DMS153 treated with DMSO at 0.1 percent for 48 hours (cell line): ENCODE measurements at regions not wholly inside any gene's neighbourhood (a gene's known extent, or its start where the extent isn't known, plus 50 kb on each side); places are given as distances from the start of the nearest gene placed in this dataset.
A peak's percentile ranks its signal among the peaks of the same experiment; 100 is the strongest.

Experiments used
- DNase-seq: peaks from one replicate; lab custom pipeline; 2025; ENCODE audit not compliant: unreplicated experiment; lab: John Stamatoyannopoulos, UW

GRCh38 chr5:68554571-68555279, 339.2 kb downstream of the PIK3R1 start:
- DNase-seq, result no peak

DNA sequence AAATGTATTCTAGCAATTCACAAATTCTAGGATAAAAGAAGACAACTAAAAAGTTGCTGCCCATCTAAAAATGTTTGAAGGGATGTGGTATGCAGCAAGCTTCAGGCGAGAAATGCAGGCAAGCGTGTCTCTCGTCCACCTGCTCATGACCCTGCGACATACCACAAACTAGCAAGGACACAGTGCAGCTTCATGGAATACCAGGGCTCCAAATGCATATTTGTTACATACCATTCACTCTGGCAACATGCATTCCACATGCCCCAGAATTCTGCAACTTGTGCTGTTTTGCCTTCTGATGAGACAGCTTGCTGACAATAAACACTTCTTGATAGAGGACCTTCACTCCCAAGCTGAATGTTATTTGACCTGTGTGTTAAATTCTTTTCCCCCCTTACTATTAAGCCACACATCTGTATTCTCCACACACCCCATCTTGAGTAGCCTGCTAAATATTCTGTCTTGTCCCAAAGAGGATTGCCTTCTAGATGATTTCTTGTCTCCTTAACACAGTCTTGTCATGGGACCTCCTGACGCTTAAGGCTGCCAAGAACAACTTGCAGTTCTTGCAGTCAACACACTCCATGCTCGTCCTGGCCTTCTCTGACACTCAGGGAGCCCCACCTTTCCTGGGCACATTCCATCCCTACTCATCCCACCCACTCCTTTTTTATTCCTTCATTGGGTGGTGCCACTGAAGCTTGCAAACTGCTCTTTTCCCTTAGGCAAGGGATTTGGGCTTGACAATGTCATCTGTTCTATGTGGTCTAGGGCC, 340.5 kb downstream of the PIK3R1 start:
- no peak for DNase-seq

DNA sequence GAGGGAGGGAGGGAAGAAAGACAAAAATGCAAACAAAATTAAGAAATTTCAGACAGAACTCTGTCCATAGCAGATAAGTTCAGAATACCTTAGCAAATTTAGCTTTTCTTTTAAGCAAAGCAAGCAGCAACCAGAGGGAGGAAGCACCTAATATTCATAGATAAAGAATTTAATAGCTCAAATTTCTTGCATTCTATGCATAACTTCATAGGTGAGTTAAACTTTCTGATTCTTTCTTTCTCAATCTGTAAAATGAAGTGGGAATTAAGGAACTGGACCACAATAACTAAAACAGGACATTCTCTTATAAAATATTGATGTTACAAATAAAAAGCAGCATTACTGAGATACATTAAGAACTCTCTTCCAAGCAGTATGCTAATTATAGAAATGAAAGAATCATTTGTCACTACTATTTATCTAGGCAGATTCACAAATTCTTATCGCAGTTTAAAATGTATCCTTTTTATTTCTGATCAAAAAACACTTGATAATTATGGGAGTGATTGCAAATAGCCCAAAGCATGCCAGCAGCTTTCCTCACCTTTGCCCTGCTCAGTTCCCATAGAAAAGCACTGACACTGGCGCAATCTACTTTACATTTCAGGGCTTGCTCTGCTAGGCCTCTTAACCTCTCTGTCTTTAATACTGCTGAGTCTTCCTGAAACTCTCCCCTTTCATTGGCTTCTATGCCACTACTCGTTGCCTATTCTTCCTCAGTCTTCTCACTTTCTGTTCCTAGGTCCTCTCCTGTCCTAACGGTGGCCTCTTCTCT, 341.8 kb downstream of the PIK3R1 start:
- DNase-seq, result no peak

DNA sequence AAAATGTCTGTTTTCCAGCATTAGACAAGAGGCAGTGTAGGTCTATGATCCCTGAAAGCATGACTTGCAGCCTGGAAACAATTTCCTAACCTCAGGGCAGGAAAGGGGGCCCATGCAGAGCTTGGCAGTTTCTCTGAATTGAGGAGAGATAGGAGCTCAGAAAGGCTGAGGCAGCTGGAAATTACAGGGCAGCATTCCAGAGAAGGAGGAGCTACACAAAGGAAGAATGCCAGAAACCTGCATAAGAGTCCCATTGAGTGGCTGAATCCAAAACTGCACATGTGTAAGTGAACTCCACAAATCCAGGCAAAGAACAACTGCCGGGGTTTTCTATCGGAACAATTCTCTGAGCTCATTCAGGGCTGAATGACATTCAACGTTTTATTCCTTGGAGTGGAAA, 346.8 kb downstream of the PIK3R1 start:
- DNase-seq, result peak; percentile 2

DNA sequence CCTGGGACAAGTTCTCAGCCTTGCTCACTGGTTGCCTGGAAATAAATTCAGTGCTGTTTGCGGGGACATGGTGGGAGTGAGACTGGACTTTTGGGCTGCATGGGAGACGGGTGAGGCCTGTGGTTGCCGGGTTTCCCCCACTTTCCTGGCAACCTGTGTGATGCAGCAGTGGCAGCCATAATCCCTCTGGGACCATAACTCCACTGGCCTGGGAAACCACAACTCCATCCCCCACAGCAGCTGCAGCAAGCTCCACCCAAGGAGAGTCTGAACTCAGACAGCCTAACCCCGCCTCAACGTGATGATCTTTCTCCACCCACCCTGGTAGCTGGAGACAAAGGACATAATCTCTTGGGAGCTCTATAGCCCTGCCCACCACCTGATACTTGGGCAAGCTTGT, 349.9 kb downstream of the PIK3R1 start:
- peak; percentile 4 for DNase-seq

- DNase-seq, result no peak
These were observed 361.2 kb downstream of the PIK3R1 start for GRCh38 chr5:68576805-68577204.

DNA sequence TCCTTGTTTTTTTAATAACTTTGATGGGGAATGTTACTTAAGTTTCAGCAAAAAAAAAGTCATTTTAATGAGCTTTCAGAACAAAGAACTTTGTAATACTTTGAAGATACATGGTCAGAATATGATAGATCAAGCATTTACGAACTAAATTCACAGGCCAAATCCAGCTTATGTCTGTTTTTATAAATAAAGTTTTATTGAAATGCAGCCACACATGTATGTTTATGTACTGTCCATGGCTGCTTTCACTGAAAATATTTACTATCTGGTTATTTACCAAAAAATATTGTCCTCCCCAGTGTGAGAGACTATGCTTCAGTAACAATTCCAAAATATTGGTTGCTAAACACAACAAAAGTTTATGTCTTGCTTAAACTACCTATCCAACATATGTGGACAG, 366.7 kb downstream of the PIK3R1 start:
- DNase-seq, result no peak

DNA sequence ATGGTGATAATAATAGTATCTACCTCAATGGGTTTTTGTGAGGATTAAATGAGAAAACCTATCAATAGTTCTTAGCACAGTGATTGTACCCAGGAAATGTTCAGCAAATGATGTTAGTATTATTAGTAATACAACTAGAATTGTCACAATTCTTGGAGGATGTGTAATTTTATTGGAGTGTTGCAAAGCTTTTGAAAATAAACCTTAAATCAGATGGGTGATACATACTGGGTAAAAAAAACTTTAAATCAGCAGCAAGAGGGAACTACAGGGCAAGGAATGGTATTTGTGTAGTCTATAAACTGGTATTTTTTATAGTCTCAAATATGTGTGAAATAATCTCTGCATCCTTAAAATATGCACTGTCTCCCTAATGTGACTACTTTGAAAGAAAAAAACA, 371.6 kb downstream of the PIK3R1 start:
- DNase-seq, result no peak

DNA sequence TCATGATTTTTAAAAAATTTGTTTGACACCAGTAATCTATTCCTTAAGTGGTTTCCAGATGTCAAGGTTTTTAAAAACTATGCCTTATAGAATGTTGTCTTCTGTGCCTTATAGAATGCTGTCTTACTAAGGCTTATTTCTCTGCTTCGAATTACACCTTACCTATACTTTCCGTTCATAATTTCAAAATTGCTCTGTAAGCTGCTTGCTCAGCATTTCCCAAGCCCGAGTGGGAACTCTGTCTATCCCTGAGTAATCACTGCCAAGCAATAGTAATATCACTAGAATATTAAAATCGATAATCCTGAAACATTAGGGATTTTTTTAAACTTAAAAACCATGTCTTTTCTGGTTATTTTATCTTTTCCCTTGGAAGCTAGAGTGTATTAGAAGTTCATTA, 376.3 kb downstream of the PIK3R1 start:
- DNase-seq, result no peak

GRCh38 chr5:68592351-68592750, 376.8 kb downstream of the PIK3R1 start:
- no peak for DNase-seq

- no peak for DNase-seq
These were observed 377.7 kb downstream of the PIK3R1 start for GRCh38 chr5:68593211-68593671.

DNA sequence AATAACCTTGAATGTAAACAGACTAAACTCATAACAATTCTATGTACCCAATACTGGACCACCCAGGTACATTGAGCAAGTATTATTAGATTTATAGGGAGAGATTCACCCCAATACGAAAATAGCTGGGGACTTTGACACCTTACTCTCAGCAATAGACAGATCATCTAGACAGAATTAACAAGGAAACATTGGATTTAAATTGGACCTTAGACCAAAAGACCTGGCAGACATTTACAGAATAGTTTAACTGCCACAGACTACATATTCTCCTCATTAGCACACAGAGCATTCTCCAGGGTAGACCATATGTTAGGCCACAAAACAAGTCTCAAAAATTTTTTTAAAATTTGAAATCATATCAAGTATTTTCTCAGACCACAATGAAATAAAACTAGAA, 397.4 kb downstream of the PIK3R1 start:
- no peak for DNase-seq

- DNase-seq, result no peak
These were observed 402.9 kb downstream of the PIK3R1 start for GRCh38 chr5:68618501-68618900.

DNA sequence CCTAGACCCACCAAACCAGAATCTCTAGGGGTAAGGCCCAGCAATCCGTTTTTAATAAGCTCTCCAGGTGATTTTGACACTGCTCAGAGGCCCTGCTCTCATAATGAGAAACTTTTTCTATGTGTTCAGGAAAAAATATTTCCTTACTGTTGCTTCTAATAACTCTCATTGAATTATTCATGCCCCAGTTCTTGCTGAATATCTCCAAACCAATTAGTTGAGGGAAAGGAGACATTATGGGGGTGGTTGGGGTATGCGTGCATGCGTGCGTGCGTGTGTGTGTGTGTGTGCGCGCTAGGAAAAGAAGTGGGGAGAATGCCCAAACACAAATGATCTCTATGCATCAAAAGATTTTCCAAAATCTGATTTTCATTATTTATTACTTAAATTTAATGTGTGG, 411.4 kb downstream of the PIK3R1 start:
- DNase-seq, result no peak

DNA sequence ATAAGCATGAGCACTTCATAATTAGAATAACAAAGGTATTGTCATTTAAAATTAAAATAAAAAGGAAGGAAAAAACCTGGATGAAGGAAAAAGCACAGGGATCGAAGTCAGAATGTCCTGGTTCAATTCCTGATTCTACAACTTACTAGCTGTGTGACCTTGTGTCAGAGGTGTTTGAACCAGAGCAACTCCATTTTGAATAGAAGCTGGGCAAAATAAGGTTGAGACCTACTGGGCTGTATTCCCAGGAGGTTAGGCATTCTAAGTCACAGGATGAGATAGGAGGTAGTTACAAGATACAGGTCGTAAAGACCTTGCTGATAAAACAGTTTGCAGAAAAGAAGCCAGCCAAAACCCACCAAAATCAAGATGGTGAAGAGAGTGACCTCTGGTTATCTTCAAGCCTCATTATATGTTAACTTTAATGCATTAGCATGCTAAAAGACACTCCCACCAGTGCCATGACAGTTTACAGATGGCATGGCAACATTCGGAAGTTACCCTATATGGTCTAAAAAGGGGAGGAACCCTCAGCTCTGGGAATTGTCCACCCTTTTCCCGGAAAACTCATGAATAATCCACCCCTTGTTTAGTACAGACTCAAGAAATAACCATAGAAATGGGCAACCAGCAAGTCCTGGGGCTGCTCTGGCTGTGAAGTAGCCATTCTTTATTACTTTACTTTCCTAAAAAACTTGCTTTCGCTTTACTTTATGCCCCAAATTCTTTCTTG, 412.7 kb downstream of the PIK3R1 start:
- DNase-seq, result no peak

- no peak for DNase-seq
These were observed 414.8 kb downstream of the PIK3R1 start for GRCh38 chr5:68630354-68630753.

GRCh38 chr5:68631884-68632283, 416.3 kb downstream of the PIK3R1 start:
- DNase-seq, result no peak

- no peak for DNase-seq
These were observed 425.7 kb downstream of the PIK3R1 start for GRCh38 chr5:68641211-68641610.

DNA sequence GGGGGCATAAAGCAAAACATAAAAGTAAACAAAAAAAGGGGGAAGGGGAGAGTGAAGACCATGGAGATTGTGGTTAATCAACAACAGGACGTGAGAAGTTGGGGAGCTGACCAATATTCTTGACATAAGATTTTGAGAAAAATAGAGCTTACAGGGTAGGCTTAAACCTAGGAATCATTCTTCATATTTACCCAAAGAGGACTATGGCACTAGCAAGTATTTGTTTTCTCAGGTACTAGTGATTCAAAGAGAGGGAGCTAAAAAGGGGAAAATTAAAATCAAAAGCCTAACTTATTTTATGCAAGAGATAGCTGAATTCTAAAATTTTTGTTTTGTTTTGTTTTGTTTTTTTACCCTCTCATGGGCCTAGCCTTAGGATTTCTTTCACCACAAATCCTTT, 427.5 kb downstream of the PIK3R1 start:
- DNase-seq, result no peak

DNA sequence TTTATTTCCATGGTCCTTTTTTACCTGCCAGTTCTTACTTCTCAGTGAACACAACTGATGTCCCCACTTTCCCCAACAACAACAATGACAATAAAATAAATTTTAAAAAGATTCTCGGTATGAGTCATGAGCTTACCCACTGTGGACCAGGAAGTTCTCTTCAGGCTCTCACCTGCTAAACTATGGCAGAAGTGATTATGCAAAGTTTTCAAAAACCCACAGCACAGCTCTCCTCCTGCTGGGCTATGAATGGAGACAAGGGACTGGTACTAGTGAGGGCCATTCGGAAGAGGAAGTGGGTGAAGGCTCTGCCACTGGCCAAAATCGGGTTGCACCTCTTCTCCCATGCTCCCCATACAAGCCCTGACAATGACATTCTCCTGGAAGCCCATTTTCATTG, 429.4 kb downstream of the PIK3R1 start:
- DNase-seq, result no peak

- DNase-seq, result no peak
These were observed 430.6 kb downstream of the PIK3R1 start for GRCh38 chr5:68646144-68646543.
